ENCODE measurements at regions not wholly inside any gene's neighbourhood (a gene's known extent, or its start where the extent isn't known, plus 50 kb on each side); places are given as distances from the start of the nearest gene placed in this dataset.
"Not testable (repeated sequence)": the region's sequence is repeated elsewhere in the genome, so short reads cannot be mapped to it uniquely, and the experiment has no call there.

GRCh38 chr3:83224101-83224868, 1462.8 kb upstream of the GBE1 start:
- no peak overlapping the region for H3K27ac ChIP-seq
- H3K36me3 ChIP-seq = no peaks in the 10 kb centered on the region
- WGBS, 4 donors = 40 to 54% (median 48%) methylated on average over 5 of the region's 5 CpGs
- ATAC-seq (peak in 2 of 4 donors; percentile 45 to 75), DNase-seq (no peak)
- H3K27me3 ChIP-seq = no peaks in the 10 kb centered on the region
- H3K9me3 ChIP-seq = no peaks in the 10 kb centered on the region
- intact Hi-C loops (cut with DNase I) = no loop called here
- H3K4me1 ChIP-seq = peaks cover 0 to 3% (median 0%) of the 10 kb centered on the region in 12 donors
- TF ChIP-seq, protein P1, sequence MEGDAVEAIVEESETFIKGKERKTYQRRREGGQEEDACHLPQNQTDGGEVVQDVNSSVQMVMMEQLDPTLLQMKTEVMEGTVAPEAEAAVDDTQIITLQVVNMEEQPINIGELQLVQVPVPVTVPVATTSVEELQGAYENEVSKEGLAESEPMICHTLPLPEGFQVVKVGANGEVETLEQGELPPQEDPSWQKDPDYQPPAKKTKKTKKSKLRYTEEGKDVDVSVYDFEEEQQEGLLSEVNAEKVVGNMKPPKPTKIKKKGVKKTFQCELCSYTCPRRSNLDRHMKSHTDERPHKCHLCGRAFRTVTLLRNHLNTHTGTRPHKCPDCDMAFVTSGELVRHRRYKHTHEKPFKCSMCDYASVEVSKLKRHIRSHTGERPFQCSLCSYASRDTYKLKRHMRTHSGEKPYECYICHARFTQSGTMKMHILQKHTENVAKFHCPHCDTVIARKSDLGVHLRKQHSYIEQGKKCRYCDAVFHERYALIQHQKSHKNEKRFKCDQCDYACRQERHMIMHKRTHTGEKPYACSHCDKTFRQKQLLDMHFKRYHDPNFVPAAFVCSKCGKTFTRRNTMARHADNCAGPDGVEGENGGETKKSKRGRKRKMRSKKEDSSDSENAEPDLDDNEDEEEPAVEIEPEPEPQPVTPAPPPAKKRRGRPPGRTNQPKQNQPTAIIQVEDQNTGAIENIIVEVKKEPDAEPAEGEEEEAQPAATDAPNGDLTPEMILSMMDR (IDR thresholded peaks at IDR 0.05) = no peak
- TF ChIP-seq POLR2A (IDR thresholded peaks at IDR 0.05) = no peak
- no peak overlapping the region for H3K4me3 ChIP-seq

DNA sequence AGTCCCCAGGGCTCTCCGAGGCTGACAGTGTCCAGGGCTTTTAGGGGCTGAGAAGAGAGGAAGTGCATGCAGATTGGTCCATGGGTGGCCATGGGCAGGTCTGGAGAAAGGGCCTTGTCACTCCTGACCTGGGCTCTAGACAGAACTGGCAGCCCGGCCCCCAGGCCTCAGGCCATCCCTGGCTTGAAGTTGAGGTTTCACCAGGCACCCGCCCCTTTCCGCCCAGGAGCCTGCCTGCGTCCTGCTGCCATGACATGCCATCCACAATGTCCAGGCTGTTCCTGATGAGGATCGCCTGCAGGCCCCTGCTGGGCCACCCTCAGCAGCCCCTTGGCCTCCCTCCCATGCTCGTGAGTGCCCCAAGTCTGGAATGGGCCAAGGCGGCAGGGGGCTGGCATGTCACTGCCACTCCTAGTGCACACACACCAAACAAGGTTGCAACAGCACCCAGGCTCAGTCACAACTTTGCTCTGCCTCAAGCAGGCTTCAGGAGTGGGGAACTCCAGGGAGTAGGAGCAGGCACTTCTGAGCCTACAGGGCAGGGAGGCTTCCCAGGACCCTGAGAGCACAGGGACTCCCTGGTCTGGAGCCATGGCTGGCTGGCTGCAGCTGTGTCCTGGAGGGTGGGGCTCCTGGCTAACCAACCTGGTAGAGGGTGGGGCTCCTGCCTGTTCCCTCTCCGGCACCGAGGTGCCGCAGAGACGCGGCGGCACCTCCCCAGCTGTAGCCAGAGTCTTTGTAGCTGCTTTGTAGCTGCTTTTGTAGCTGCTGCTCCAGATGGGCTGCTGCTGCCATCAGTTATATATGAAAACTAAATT, 1457.1 kb upstream of the GBE1 start:
- DNase-seq (peak in 1 of 5 donors; percentile 30), ATAC-seq (peak in 1 of 4 donors; percentile 24)
- 82 to 94% (median 91%) methylated on average over 6 to 14 of the region's 14 CpGs for WGBS, 4 donors
- H3K36me3 ChIP-seq = no peaks in the 10 kb centered on the region
- H3K4me1 ChIP-seq = no peaks in the 10 kb centered on the region
- intact Hi-C loops (cut with DNase I) = no loop called here
- no peak overlapping the region for H3K27ac ChIP-seq
- TF ChIP-seq, protein P1 (IDR thresholded peaks at IDR 0.05) = no peak
- H3K4me3 ChIP-seq = no peak overlapping the region
- H3K9me3 ChIP-seq = no peaks in the 10 kb centered on the region
- H3K27me3 ChIP-seq = no peaks in the 10 kb centered on the region

DNA sequence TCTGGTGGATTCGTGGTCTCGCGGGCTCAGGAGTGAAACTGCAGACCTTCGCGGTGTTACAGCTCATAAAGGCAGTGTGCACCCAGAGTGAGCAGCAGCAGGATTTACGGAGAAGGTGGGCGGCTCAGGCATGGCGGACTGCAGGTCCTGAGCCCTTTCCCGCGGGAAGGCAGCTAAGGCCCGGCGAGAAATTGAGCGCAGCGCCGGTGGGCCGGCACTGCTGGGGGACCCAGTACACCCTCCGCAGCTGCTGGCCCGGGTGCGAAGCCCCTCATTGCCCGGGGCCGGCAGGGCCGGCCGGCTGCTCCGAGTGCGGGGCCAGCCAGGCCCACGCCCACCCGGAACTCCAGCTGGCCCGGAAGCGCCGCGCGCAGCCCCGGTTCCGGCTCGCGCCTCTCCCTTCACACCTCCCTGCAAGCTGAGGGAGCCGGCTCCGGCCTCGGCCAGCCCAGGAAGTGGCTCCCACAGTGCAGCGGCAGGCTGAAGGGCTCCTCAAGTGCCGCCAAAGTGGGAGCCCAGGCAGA, 1456.2 kb upstream of the GBE1 start:
- intact Hi-C loops (cut with DNase I) = not testable (repeated sequence)
- peak in 1 of 5 donors; percentile 50 for DNase-seq

GRCh38 chr3:83216919-83217594, 1455.6 kb upstream of the GBE1 start:
- TF ChIP-seq POLR2A (IDR thresholded peaks at IDR 0.05) = no peak
- TF ChIP-seq, protein P1 (IDR thresholded peaks at IDR 0.05) = no peak
- Histone ChIP-seq H3K36me3 (no peaks in the 10 kb centered on the region), H3K4me1 (no peaks in the 10 kb centered on the region), H3K27me3 (no peaks in the 10 kb centered on the region), H3K27ac (no peak overlapping the region), H3K9me3 (no peaks in the 10 kb centered on the region), H3K4me3 (no peak overlapping the region)
- DNase-seq = peak in 2 of 5 donors; percentile 15 to 33
- no peak for ATAC-seq
- 88 to 96% (median 90%) methylated on average over 21 to 24 of the region's 24 CpGs for WGBS, 4 donors
- intact Hi-C loops (cut with DNase I) = no loop called here

More for the DNA sequence above, 1456.2 kb upstream of the GBE1 start:
- not testable (repeated sequence) for H3K36me3 ChIP-seq, H3K4me1 ChIP-seq, H3K27me3 ChIP-seq, ATAC-seq, H3K4me3 ChIP-seq, H3K9me3 ChIP-seq, H3K27ac ChIP-seq
- 94 to 98% (median 96%) methylated on average over 18 to 41 of the region's 41 CpGs for WGBS, 4 donors

Measured in heart left ventricle (tissue), 16 donors.